Upper lobe of left lung (tissue), 4 donors: ENCODE measurements at regions not wholly inside any gene's neighbourhood (a gene's known extent, or its start where the extent isn't known, plus 50 kb on each side); places are given as distances from the start of the nearest gene placed in this dataset.

Source experiments
- POLR2A ChIP-seq, 4 donors: fragments of 450-650 bp; IDR thresholded peaks; one replicate each; pipeline ENCODE4 v1.5.1; 2016 to 2017; ENCODE audit warnings: antibody characterized with exemption in 4 of 4, mild to moderate bottlenecking in 2 of 4
- POLR2AphosphoS5 ChIP-seq, 2 donors: sonication (generic); formaldehyde crosslinking; IDR thresholded peaks; one replicate each; pipeline ENCODE4 v1.5.1; 2017; ENCODE audit warnings: antibody characterized with exemption in 2 of 2
- TF ChIP-seq, protein P1 (sequence below), 6 experiments: fragments of 450-650 bp in 4 of 6; fragments of 200-600 bp in 2 of 6; sonication (generic) in 2 of 6; IDR thresholded peaks; one replicate each; pipeline ENCODE4 v1.5.1; 2016 to 2019; ENCODE audit warnings: antibody characterized with exemption in 6 of 6

DNA sequence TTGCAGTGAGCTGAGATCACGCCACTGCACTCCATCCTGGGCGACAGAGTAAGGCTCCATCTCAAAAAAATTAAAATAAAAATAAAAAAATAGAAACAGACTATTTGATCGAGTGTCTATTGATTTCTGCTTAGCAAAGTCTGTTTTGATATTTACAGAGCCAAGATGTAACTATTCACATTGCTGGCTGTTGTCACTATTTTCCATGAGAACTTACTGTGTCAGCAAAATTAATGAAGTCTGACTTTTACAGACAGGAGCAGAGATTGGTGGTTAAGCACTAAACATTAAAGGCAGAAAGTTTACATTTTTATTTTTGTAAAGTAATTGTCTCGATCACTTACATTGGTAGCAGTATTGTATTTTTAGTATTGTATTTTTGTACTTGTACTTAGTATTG, 85.0 kb upstream of the CCDC28A start:
- TF ChIP-seq POLR2AphosphoS5 (IDR thresholded peaks at IDR 0.05), result no peak
- TF ChIP-seq, protein P1, sequence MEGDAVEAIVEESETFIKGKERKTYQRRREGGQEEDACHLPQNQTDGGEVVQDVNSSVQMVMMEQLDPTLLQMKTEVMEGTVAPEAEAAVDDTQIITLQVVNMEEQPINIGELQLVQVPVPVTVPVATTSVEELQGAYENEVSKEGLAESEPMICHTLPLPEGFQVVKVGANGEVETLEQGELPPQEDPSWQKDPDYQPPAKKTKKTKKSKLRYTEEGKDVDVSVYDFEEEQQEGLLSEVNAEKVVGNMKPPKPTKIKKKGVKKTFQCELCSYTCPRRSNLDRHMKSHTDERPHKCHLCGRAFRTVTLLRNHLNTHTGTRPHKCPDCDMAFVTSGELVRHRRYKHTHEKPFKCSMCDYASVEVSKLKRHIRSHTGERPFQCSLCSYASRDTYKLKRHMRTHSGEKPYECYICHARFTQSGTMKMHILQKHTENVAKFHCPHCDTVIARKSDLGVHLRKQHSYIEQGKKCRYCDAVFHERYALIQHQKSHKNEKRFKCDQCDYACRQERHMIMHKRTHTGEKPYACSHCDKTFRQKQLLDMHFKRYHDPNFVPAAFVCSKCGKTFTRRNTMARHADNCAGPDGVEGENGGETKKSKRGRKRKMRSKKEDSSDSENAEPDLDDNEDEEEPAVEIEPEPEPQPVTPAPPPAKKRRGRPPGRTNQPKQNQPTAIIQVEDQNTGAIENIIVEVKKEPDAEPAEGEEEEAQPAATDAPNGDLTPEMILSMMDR (IDR thresholded peaks at IDR 0.05), result no peak
- no peak for TF ChIP-seq POLR2A (IDR thresholded peaks at IDR 0.05)
